ENCODE measurements at regions not wholly inside any gene's neighbourhood (a gene's known extent, or its start where the extent isn't known, plus 50 kb on each side); places are given as distances from the start of the nearest gene placed in this dataset.

DNA sequence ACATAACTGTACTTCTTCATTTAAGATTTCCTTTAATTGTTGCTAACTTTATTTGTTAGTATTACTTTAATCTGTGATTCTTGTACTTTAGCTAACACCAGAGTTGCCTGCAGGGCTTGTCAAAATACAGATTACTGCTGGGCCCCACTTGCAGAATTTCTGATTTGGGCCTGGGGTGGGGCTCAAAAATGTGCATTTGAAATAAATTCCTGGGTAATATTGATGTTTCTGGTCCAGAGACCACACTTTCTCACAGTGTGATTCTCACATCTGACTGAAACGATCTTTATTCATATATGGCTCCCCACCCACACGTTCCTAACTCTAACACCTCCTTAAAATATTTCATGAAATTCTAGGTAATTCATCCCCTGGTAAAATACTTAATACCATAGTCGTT is 452.6 kb upstream of the ACVR2A start:
- no TSS peak for BruUV-seq (replicated peaks)
- CTCF ChIA-PET, result no interaction called here
- H3K36me3 ChIP-seq (ENCODE audit: low read depth, low read length), result no peaks in the 10 kb centered on the region

GRCh38 chr2:147390475-147390874 is 454.4 kb upstream of the ACVR2A start:
- DNase-seq (no peak), ATAC-seq (no peak)
- Histone ChIP-seq H4K20me1 (ENCODE audit: low read length) (no peaks in the 10 kb centered on the region), H3K36me3 (ENCODE audit: low read depth, low read length) (no peaks in the 10 kb centered on the region), H3K27ac (ENCODE audit: low read length) (no peak overlapping the region), H3K4me3 (ENCODE audit: low read length) (no peak overlapping the region), H3K4me2 (ENCODE audit: low read length) (no peak overlapping the region), H3K9me2 (replicated peaks; ENCODE audit: low read length) (no peaks in the 10 kb centered on the region), H2AFZ (ENCODE audit: low read length) (no peak overlapping the region), H3F3A (ENCODE audit: low read length, unreplicated experiment) (no peaks in the 10 kb centered on the region), H3K4me1 (ENCODE audit: insufficient read depth, low read length) (no peaks in the 10 kb centered on the region), H3K9ac (ENCODE audit: low read length) (no peak overlapping the region), H3K79me2 (ENCODE audit: low read length) (no peaks in the 10 kb centered on the region), H3K27me3 (ENCODE audit: low read length) (no peaks in the 10 kb centered on the region), H3K9me3 (ENCODE audit: low read length) (no peaks in the 10 kb centered on the region)
- BruUV-seq (replicated peaks), result no TSS peak
- CTCF ChIA-PET, result no interaction called here
- no peak for TF ChIP-seq CTCF (conservative IDR thresholded peaks at IDR 0.05; ENCODE audit: low read depth, low read length)
- no peak for TF ChIP-seq EZH2phosphoT487 (IDR thresholded peaks at IDR 0.05; ENCODE audit: borderline replicate concordance, low read length)
- TF ChIP-seq EZH2 (IDR thresholded peaks at IDR 0.05; ENCODE audit: low read length, unreplicated experiment), result no peak
- POLR2A ChIA-PET (ENCODE audit: unreplicated experiment), result no interaction called here
- intact Hi-C loops (cut with micrococcal nuclease), result no loop called here

More for the DNA sequence above, 452.6 kb upstream of the ACVR2A start:
- no peak for ATAC-seq
- H3K9ac ChIP-seq (ENCODE audit: low read length), result no peak overlapping the region
- H3K9me2 ChIP-seq (replicated peaks; ENCODE audit: low read length), result no peaks in the 10 kb centered on the region
- no peak overlapping the region for H2AFZ ChIP-seq (ENCODE audit: low read length)
- no peak overlapping the region for H3K27ac ChIP-seq (ENCODE audit: low read length)
- H3K4me2 ChIP-seq (ENCODE audit: low read length), result no peak overlapping the region
- H3K4me3 ChIP-seq (ENCODE audit: low read length), result no peak overlapping the region
- no peaks in the 10 kb centered on the region for H4K20me1 ChIP-seq (ENCODE audit: low read length)
- H3F3A ChIP-seq (ENCODE audit: low read length, unreplicated experiment), result no peaks in the 10 kb centered on the region
- no peak for DNase-seq
- intact Hi-C loops (cut with micrococcal nuclease), result no loop called here
- TF ChIP-seq EZH2 (IDR thresholded peaks at IDR 0.05; ENCODE audit: low read length, unreplicated experiment), result no peak
- TF ChIP-seq EZH2phosphoT487 (IDR thresholded peaks at IDR 0.05; ENCODE audit: borderline replicate concordance, low read length), result no peak
- no peak for TF ChIP-seq CTCF (conservative IDR thresholded peaks at IDR 0.05; ENCODE audit: low read depth, low read length)
- no peaks in the 10 kb centered on the region for H3K4me1 ChIP-seq (ENCODE audit: insufficient read depth, low read length)
- no peaks in the 10 kb centered on the region for H3K27me3 ChIP-seq (ENCODE audit: low read length)
- POLR2A ChIA-PET (ENCODE audit: unreplicated experiment), result no interaction called here
- H3K79me2 ChIP-seq (ENCODE audit: low read length), result no peaks in the 10 kb centered on the region
- H3K9me3 ChIP-seq (ENCODE audit: low read length), result no peaks in the 10 kb centered on the region

- no peak overlapping the region for H2AFZ ChIP-seq (ENCODE audit: low read length)
- no peak overlapping the region for H3K4me2 ChIP-seq (ENCODE audit: low read length)
- no peaks in the 10 kb centered on the region for H3K4me1 ChIP-seq (ENCODE audit: insufficient read depth, low read length)
- no peaks in the 10 kb centered on the region for H3K9me2 ChIP-seq (replicated peaks; ENCODE audit: low read length)
- DNase-seq, result no peak
- no TSS peak for BruUV-seq (replicated peaks)
- no peaks in the 10 kb centered on the region for H3K79me2 ChIP-seq (ENCODE audit: low read length)
- CTCF ChIA-PET, result no interaction called here
- no peak for TF ChIP-seq CTCF (conservative IDR thresholded peaks at IDR 0.05; ENCODE audit: low read depth, low read length)
- no peak for TF ChIP-seq EZH2phosphoT487 (IDR thresholded peaks at IDR 0.05; ENCODE audit: borderline replicate concordance, low read length)
- no peak for TF ChIP-seq EZH2 (IDR thresholded peaks at IDR 0.05; ENCODE audit: low read length, unreplicated experiment)
- no peaks in the 10 kb centered on the region for H4K20me1 ChIP-seq (ENCODE audit: low read length)
- intact Hi-C loops (cut with micrococcal nuclease), result no loop called here
- no peaks in the 10 kb centered on the region for H3K9me3 ChIP-seq (ENCODE audit: low read length)
- no peaks in the 10 kb centered on the region for H3F3A ChIP-seq (ENCODE audit: low read length, unreplicated experiment)
- POLR2A ChIA-PET (ENCODE audit: unreplicated experiment), result no interaction called here
- H3K27ac ChIP-seq (ENCODE audit: low read length), result no peak overlapping the region
- no peak overlapping the region for H3K4me3 ChIP-seq (ENCODE audit: low read length)
- H3K36me3 ChIP-seq (ENCODE audit: low read depth, low read length), result no peaks in the 10 kb centered on the region
- H3K27me3 ChIP-seq (ENCODE audit: low read length), result no peaks in the 10 kb centered on the region
- ATAC-seq, result no peak
- no peak overlapping the region for H3K9ac ChIP-seq (ENCODE audit: low read length)
Measured at GRCh38 chr2:147389218-147389617, 455.6 kb upstream of the ACVR2A start.

All from PC-3 (cell line).